H1 (cell line): ENCODE measurements at regions not wholly inside any gene's neighbourhood (a gene's known extent, or its start where the extent isn't known, plus 50 kb on each side); places are given as distances from the start of the nearest gene placed in this dataset.

Experiments
- CTCF ChIA-PET: fragments of 300-600 bp; sonication (Branson Sonifier 250); formaldehyde crosslinking; loops from one replicate; lab custom pipeline; 2021; ENCODE audit not compliant: partially characterized antibody; lab: Charles Lee
- POLR2A ChIA-PET: fragments of 300-600 bp; sonication (Branson Sonifier 250); formaldehyde crosslinking; loops from one replicate; lab custom pipeline; 2021; ENCODE audit warnings: inconsistent platforms; ENCODE audit not compliant: partially characterized antibody; lab: Charles Lee
- DNase-seq, 2 experiments: peaks; one replicate each; pipeline versions ENCODE4 v3.0.0 to v3.0.0-alpha.2; 2010 to 2022; ENCODE audit warnings: low spot score in 2 of 2, low read depth in 1 of 2, mixed read lengths in 1 of 2
- FAIRE-seq: peaks from 2 replicates; lab custom pipeline; 2011; peaks lifted over from hg19 to GRCh38; lab: Jason Lieb, UNC
- H2AFZ ChIP-seq: 2 replicates; pipeline ENCODE4 v1.8.1; 2012; ENCODE audit warnings: low read length, inconsistent platforms
- H2AK5ac ChIP-seq: 2 replicates; pipeline ENCODE4 v1.6.1; 2013; ENCODE audit warnings: low read depth, low read length
- H2BK120ac ChIP-seq: replicated peaks from 2 replicates; pipeline ENCODE3; 2013; ENCODE audit warnings: low read depth, low read length, inconsistent platforms
- H2BK12ac ChIP-seq: 2 replicates; pipeline ENCODE4 v1.6.1; 2013; ENCODE audit warnings: low read depth, low read length
- H2BK15ac ChIP-seq: 2 replicates; pipeline ENCODE4 v1.6.1; 2013; ENCODE audit warnings: low read length
- H2BK20ac ChIP-seq: 2 replicates; pipeline ENCODE4 v1.6.1; 2013; ENCODE audit warnings: low read length
- H2BK5ac ChIP-seq: 2 replicates; pipeline ENCODE4 v1.6.1; 2013; ENCODE audit warnings: low read depth, low read length
- H3K14ac ChIP-seq: 2 replicates; pipeline ENCODE4 v1.6.1; 2013; ENCODE audit warnings: inconsistent platforms; ENCODE audit not compliant: insufficient read length
- H3K18ac ChIP-seq: 2 replicates; pipeline ENCODE4 v1.6.1; 2013; ENCODE audit warnings: low read length; ENCODE audit errors: extremely low read depth
- H3K23ac ChIP-seq: 2 replicates; pipeline ENCODE4 v1.6.1; 2013; ENCODE audit warnings: inconsistent platforms; ENCODE audit not compliant: insufficient read length
- H3K23me2 ChIP-seq: 2 replicates; pipeline ENCODE4 v1.6.1; 2013; ENCODE audit warnings: low read depth, low read length
- H3K27ac ChIP-seq: 2 replicates; pipeline ENCODE4 v1.6.1; 2011; ENCODE audit warnings: low read depth, low read length, inconsistent platforms
- H3K27me3 ChIP-seq, 4 experiments: replicated peaks in 1 of 4; 1 replicate in 1 of 4; 2 replicates in 3 of 4; pipeline versions ENCODE4 v1.6.1 to v1.8.1; 2011 to 2013; ENCODE audit warnings: low read length in 3 of 4, mild to moderate bottlenecking in 3 of 4, inconsistent platforms in 2 of 4, mixed read lengths in 2 of 4, moderate library complexity in 1 of 4; ENCODE audit not compliant: control insufficient read depth in 3 of 4, insufficient read depth in 3 of 4; ENCODE audit errors: extremely low read depth in 1 of 4
- H3K36me3 ChIP-seq, 4 experiments: 2 replicates each; pipeline versions ENCODE4 v1.6.1 to v1.8.1; 2011 to 2013; ENCODE audit warnings: mild to moderate bottlenecking in 4 of 4, low read length in 3 of 4, moderate library complexity in 2 of 4, control low read depth in 1 of 4, inconsistent platforms in 1 of 4; ENCODE audit not compliant: insufficient read depth in 4 of 4, control insufficient read depth in 2 of 4
- H3K4ac ChIP-seq: replicated peaks from 2 replicates; pipeline ENCODE3; 2013; ENCODE audit warnings: low read length, low read depth, mixed read lengths, inconsistent platforms; ENCODE audit not compliant: insufficient read length
- H3K4me1 ChIP-seq, 4 experiments: replicated peaks in 1 of 4; 1 replicate in 1 of 4; 2 replicates in 3 of 4; pipeline versions ENCODE4 v1.6.1 to v1.8.1; 2011 to 2013; ENCODE audit warnings: low read length in 3 of 4, inconsistent platforms in 2 of 4, mixed read lengths in 1 of 4; ENCODE audit not compliant: insufficient read depth in 4 of 4, control insufficient read depth in 3 of 4
- H3K4me2 ChIP-seq, 2 experiments: 2 replicates each; pipeline versions ENCODE4 v1.6.1 to v1.8.1; 2011 to 2013; ENCODE audit warnings: low read depth in 2 of 2, low read length in 2 of 2, control low read depth in 1 of 2, inconsistent platforms in 1 of 2, mild to moderate bottlenecking in 1 of 2; ENCODE audit not compliant: insufficient read depth in 1 of 2
- H3K4me3 ChIP-seq, 4 experiments: fragments of 200-600, 300-600 bp in 1 of 4; sonication (generic), shearing (Covaris generic), sonication (Bioruptor Twin) in 1 of 4; 2 replicates each; pipeline versions ENCODE4 v1.5.1 to v1.8.1; 2011 to 2016; ENCODE audit warnings: low read length in 4 of 4, low read depth in 3 of 4, control low read depth in 2 of 4, inconsistent platforms in 2 of 4, mild to moderate bottlenecking in 2 of 4, mixed read lengths in 1 of 4, moderate library complexity in 1 of 4; ENCODE audit not compliant: insufficient read depth in 2 of 4; ENCODE audit errors: extremely low read depth in 1 of 4
- H3K56ac ChIP-seq: replicated peaks from 2 replicates; pipeline ENCODE3; 2013; ENCODE audit warnings: low read depth, mild to moderate bottlenecking, mixed read lengths, low read length, inconsistent platforms; ENCODE audit not compliant: insufficient read length
- H3K79me1 ChIP-seq: 2 replicates; pipeline ENCODE4 v1.6.1; 2013; ENCODE audit warnings: low read depth, low read length, control low read depth
- H3K79me2 ChIP-seq, 2 experiments: 2 replicates each; pipeline versions ENCODE4 v1.6.1 to v1.8.1; 2012 to 2013; ENCODE audit warnings: low read length in 2 of 2, mild to moderate bottlenecking in 2 of 2, inconsistent platforms in 1 of 2; ENCODE audit not compliant: insufficient read depth in 2 of 2, control insufficient read depth in 1 of 2
- H3K9ac ChIP-seq, 4 experiments: replicated peaks in 1 of 4; 1 replicate in 1 of 4; 2 replicates in 3 of 4; pipeline versions ENCODE4 v1.6.1 to v1.8.1; 2011 to 2013; ENCODE audit warnings: low read depth in 3 of 4, low read length in 3 of 4, control low read depth in 2 of 4, mild to moderate bottlenecking in 2 of 4, moderate library complexity in 2 of 4, inconsistent platforms in 1 of 4; ENCODE audit errors: extremely low read depth in 1 of 4
- H3K9me3 ChIP-seq, 2 experiments: 2 replicates each; pipeline versions ENCODE4 v1.6.1 to v1.8.1; 2012 to 2013; ENCODE audit warnings: mild to moderate bottlenecking in 2 of 2, moderate library complexity in 2 of 2, control low read depth in 1 of 2, inconsistent platforms in 1 of 2, low read depth in 1 of 2, low read length in 1 of 2, mixed read lengths in 1 of 2; ENCODE audit not compliant: insufficient read depth in 2 of 2
- H4K20me1 ChIP-seq, 2 experiments: replicated peaks in 1 of 2; 2 replicates each; pipeline versions ENCODE3 to v1.8.1; 2011 to 2013; ENCODE audit warnings: inconsistent platforms in 2 of 2, low read length in 2 of 2, mild to moderate bottlenecking in 1 of 2; ENCODE audit not compliant: insufficient read depth in 2 of 2, control insufficient read depth in 1 of 2
- H4K5ac ChIP-seq: 2 replicates; pipeline ENCODE4 v1.6.1; 2013; ENCODE audit warnings: low read length, low read depth, mixed read lengths, inconsistent platforms; ENCODE audit not compliant: insufficient read length
- H4K8ac ChIP-seq: 2 replicates; pipeline ENCODE4 v1.8.0; 2013; ENCODE audit warnings: mild to moderate bottlenecking, moderate library complexity, low read length, inconsistent platforms; ENCODE audit not compliant: insufficient read depth; ENCODE audit errors: extremely low read depth
- H4K91ac ChIP-seq: replicated peaks from 2 replicates; pipeline ENCODE3; 2013; ENCODE audit warnings: low read length, mixed read lengths, inconsistent platforms; ENCODE audit not compliant: insufficient read length
- HDAC2 ChIP-seq, 2 experiments: fragments of 300-600 bp in 1 of 2; sonication (generic) in 1 of 2; IDR thresholded peaks; 2 replicates each; pipeline ENCODE4 v1.6.1; 2011 to 2012; ENCODE audit warnings: low read depth in 2 of 2, low read length in 2 of 2, mild to moderate bottlenecking in 2 of 2, moderate library complexity in 2 of 2, borderline replicate concordance in 1 of 2, inconsistent platforms in 1 of 2
- NANOG ChIP-seq: IDR thresholded peaks from 2 replicates; pipeline ENCODE4 v1.6.1; 2011; ENCODE audit warnings: low read length, low read depth, mild to moderate bottlenecking, inconsistent platforms; ENCODE audit not compliant: insufficient read depth, poor library complexity, severe bottlenecking
- NRF1 ChIP-seq: IDR thresholded peaks from 2 replicates; pipeline ENCODE4 v1.6.1; 2011; ENCODE audit warnings: mild to moderate bottlenecking, low read depth, low read length, improper control_type of control experiment
- SIN3A ChIP-seq, 2 experiments: IDR thresholded peaks in 1 of 2; conservative IDR thresholded peaks in 1 of 2; 2 replicates each; pipeline ENCODE4 v1.6.1; 2011 to 2012; ENCODE audit warnings: low read length in 2 of 2, improper control_type of control experiment in 1 of 2, low read depth in 1 of 2, mild to moderate bottlenecking in 1 of 2
- TAF1 ChIP-seq: IDR thresholded peaks from 2 replicates; pipeline ENCODE4 v1.6.1; 2011; ENCODE audit warnings: mild to moderate bottlenecking, low read depth, low read length
- WGBS, 2 experiments: shearing (Covaris generic) in 1 of 2; methylation state at CpG; one replicate each; pipeline versions ENCODE4 v1.1.6 to v1.1.7; 2013 to 2015; ENCODE audit warnings: low lambda C conversion rate in 2 of 2, mixed read lengths in 2 of 2, inconsistent platforms in 1 of 2, low coverage in 1 of 2, missing lambda C conversion rate in 1 of 2; ENCODE audit not compliant: insufficient replicate concordance in 2 of 2, insufficient coverage in 1 of 2, insufficient read length in 1 of 2; ENCODE audit errors: extremely low coverage in 1 of 2, missing lambda C conversion rate in 1 of 2; 5-methylcytosine and 5-hydroxymethylcytosine counted together
- TF ChIP-seq, protein P1 (sequence below): IDR thresholded peaks from 2 replicates; pipeline ENCODE4 v1.6.1; 2012; ENCODE audit warnings: inconsistent platforms

DNA sequence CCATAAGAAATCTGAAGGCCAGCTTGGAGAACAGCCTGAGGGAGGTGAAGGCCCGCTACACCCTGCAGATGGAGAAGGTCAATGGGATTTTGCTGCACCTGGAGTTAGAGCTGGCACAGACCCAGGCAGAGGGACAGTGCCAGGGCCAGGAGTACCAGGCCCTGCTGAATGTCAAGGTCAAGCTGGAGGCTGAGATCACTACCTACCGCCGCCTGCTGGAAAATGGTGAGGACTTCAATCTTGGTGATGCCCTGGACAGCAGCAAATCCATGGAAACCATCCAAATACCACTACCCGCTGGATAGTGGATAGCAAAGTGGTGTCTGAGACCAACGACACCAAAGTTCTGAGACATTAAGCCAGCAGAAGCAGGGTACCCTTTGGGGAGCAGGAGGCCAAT lies 100.5 kb upstream of the MAN2A1 start:
- POLR2A ChIA-PET, result no interaction called here
- no peak for DNase-seq
- Histone ChIP-seq H3K9me3 (no peaks in the 10 kb centered on the region), H2BK12ac (no peak overlapping the region), H3K4me2 (no peak overlapping the region), H2BK15ac (no peak overlapping the region), H3K9ac (no peak overlapping the region), H4K20me1 (no peaks in the 10 kb centered on the region), H3K27me3 (peaks cover 0 to 1% (median 0%) of the 10 kb centered on the region in 4 experiments; a peak in 1 of 7 replicates), H2BK120ac (no peak overlapping the region), H3K79me1 (no peaks in the 10 kb centered on the region), H3K14ac (no peak overlapping the region), H4K91ac (no peak overlapping the region), H3K4ac (no peak overlapping the region), H3K23me2 (no peaks in the 10 kb centered on the region), H3K79me2 (no peaks in the 10 kb centered on the region), H3K18ac (no peak overlapping the region), H4K8ac (no peak overlapping the region), H2AK5ac (no peak overlapping the region), H3K4me3 (no peak overlapping the region), H3K23ac (no peak overlapping the region), H4K5ac (no peak overlapping the region), H2BK5ac (no peak overlapping the region), H2AFZ (no peak overlapping the region), H3K4me1 (no peaks in the 10 kb centered on the region), H3K56ac (no peak overlapping the region), H3K36me3 (no peaks in the 10 kb centered on the region), H2BK20ac (no peak overlapping the region), H3K27ac (no peak overlapping the region)
- CTCF ChIA-PET, result no interaction called here
- no peak for TF ChIP-seq HDAC2 (IDR thresholded peaks at IDR 0.05; ENCODE audit: borderline replicate concordance in 1 of 2, low read depth in 2 of 2, low read length in 2 of 2)
- no peak for TF ChIP-seq NRF1
- no peak for TF ChIP-seq NANOG
- TF ChIP-seq SIN3A (conservative IDR thresholded peaks at IDR 0.05 in 1 of 2, IDR thresholded peaks at IDR 0.05 in 1 of 2; ENCODE audit: low read depth in 1 of 2, low read length in 2 of 2), result no peak
- TF ChIP-seq TAF1, result no peak
- TF ChIP-seq, protein P1, sequence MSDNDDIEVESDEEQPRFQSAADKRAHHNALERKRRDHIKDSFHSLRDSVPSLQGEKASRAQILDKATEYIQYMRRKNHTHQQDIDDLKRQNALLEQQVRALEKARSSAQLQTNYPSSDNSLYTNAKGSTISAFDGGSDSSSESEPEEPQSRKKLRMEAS, result no peak
- no peak for FAIRE-seq
- 82% methylated on average over 5 of the region's 5 CpGs; no CpG with 5 or more reads in 1 of the 2 experiments for WGBS, 2 experiments
